Stimulated activated CD4-positive, alpha-beta T cell treated with anti-CD3 and anti-CD28 coated beads, Interleukin-2, amount 100 ng/mL, for 4 hours (primary cell): ENCODE measurements at regions not wholly inside any gene's neighbourhood (a gene's known extent, or its start where the extent isn't known, plus 50 kb on each side); places are given as distances from the start of the nearest gene placed in this dataset.

ENCODE experiments used
- DNase-seq: peaks from one replicate; pipeline ENCODE4 v3.0.0-alpha.2; 2020; ENCODE audit warnings: low read depth

- no peak for DNase-seq
Observed at GRCh38 chr12:104858611-104859543, 99.2 kb downstream of the SLC41A2 start.

DNA sequence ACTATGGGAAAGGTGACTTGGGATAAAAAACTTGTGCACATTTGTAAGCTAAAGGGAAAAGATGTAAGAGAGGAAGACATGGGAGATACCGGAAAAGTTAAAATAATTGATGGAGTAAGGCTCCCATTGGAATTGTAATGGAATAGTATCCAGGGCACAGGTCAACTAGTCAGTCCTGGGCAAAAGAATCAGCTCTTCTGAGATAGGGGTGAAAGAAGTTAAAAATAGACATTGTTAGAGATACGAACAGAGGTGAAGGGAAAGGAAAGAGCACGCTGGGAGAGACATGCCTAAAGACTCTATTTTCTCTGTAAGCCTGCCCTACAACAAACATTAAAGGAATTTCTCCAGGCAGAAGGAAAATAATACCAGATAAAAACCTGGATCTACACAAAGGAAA is 101.6 kb downstream of the SLC41A2 start:
- DNase-seq: no peak

- DNase-seq: no peak
Observed at GRCh38 chr12:104855599-104855998, 102.5 kb downstream of the SLC41A2 start.

DNA sequence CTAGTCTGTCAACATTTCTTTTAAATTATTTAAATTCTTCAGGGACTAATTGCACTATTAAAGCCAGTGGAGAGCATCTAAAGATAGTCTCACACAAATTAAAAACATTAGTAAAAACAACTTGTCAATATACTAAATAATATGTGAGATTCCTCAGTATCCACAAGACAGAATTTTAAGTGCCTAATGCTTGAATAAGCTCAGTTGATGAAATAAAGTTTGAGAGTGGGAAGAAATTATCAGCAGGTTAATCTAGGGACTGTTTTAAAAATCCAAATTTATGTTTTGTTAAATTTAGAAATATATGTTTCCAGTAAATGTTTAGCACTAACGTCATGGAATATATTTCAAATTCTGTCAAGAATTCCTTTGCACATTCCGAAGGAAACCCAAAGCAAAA is 105.2 kb downstream of the SLC41A2 start:
- DNase-seq: no peak

GRCh38 chr12:104852102-104852501 is 106.0 kb downstream of the SLC41A2 start:
- no peak for DNase-seq

GRCh38 chr12:104850781-104851180 is 107.3 kb downstream of the SLC41A2 start:
- no peak for DNase-seq

DNA sequence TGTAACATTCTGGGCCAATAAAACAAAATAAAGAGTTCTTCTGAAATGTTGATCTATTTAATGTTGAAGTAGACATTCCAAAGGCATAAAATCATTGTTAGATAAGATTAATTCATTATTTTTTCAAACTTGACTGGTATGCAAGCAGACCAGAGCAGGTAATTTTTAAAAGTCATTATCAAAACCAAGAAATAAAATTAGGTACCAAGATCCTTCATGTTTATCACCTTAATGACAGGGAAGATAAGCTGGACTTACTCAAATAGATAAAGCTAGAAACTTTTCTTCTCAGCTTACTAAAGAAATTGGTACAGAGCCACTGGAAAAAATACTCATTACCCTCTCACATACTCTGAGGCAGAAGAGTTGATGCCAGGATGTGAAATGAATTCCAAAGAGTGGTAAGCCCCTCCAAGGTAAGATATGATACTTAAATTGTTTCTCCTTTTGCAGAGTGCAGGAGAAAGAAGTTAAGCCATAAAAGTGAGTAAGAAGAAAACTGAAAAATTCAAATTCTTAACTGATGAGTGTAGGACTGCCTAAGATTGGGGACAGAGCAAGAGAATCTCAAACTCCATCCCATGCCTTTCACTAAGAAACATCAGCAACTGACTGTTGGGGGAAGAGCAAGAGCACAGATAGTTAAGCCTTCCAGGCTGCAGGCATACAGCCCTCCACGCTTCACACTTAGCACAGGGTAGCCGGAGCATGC is 111.9 kb downstream of the SLC41A2 start:
- no peak for DNase-seq

GRCh38 chr12:104844123-104844522 is 114.0 kb downstream of the SLC41A2 start:
- DNase-seq: no peak

DNA sequence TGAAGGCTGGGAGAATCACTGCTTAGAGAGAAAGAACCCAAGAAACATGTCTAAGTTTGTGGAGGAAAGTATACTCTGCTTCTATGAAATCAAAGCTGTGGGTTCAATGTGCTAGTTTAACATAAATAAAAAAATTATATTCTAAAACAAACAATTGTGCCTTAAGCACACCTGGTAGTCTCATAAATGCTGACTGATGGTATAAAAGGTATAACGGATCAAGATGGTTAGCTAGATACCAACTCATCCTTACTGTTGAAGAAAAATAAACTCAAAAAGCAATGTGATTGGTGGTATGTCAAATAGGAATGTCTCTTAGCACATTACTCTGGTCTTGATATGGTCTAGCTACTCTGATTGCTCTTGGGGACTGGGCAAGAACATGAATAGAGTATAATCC is 117.8 kb downstream of the SLC41A2 start:
- DNase-seq: no peak

- DNase-seq: no peak
Observed at GRCh38 chr12:104835317-104835716, 122.8 kb downstream of the SLC41A2 start.

GRCh38 chr12:104834607-104835006 is 123.5 kb downstream of the SLC41A2 start:
- no peak for DNase-seq

DNA sequence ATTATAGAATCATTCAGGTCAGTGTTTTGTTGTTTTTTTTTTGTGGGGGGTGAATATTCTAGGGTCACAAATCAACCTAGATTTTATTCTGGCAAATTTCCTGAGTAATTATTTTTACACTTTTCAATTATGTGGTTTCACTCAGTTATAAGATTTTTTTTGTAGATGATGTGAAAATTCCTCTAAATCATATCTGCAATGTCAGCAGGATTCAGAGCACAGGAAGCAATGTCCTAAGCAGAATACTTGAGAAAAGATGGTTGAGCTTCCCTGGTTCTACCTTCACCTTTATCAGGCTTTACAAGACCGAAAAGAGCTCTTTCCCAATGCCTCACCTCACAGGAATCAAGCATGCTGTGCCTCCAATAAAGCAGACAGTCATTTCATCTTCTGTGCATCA is 124.3 kb downstream of the SLC41A2 start:
- no peak for DNase-seq

GRCh38 chr12:104828015-104828414 is 130.1 kb downstream of the SLC41A2 start:
- no peak for DNase-seq

GRCh38 chr12:104827587-104827986 is 130.5 kb downstream of the SLC41A2 start:
- DNase-seq: no peak

DNA sequence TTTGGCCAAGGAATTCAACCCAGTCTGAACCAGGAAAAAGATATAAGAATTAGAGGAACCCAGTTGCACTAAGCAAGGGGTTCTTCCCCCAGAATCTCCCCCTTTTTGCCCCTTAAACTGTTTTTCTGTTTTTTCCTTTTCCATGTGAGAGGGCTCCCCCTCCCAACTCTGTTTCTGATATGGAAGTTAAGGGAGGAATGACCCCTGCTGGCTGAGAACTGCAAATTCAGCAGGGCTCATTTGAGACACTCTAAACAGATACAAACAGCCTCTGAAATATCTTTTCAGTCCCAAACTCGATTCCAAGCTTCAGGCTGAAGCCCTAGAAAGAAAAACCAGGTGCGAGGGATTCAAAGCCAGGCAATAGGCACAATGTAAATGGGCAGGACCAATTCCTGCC is 132.7 kb downstream of the SLC41A2 start:
- no peak for DNase-seq

DNA sequence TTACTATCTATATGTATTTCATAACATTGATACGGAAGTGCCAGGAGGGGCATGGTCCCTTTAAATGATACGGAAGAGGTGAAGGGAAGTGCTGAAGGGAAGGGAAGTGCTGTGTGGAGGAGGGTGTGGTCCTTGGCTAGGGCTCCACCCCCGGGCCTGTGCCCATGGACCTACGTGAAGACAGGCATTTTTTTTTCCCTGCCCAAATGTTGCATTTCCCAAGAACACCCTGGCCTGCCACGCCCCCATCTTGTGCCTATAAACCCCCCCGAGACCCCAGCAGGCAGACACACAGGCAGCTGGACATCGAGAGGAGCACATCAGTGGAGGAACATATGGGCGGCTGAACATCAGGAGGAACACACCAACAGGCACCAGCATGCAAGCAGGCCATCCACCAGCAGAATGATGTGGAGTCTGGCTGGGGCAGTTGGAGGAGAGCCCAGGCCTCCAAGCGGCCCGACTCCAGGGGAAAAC is 134.1 kb downstream of the SLC41A2 start:
- no peak for DNase-seq

- no peak for DNase-seq
Observed at GRCh38 chr12:104822941-104823340, 135.1 kb downstream of the SLC41A2 start.

GRCh38 chr12:104816845-104817503 is 141.1 kb downstream of the SLC41A2 start:
- no peak for DNase-seq

GRCh38 chr12:104815935-104816334 is 142.2 kb downstream of the SLC41A2 start:
- DNase-seq: no peak

GRCh38 chr12:104814944-104815343 is 143.1 kb downstream of the SLC41A2 start:
- DNase-seq: no peak
